ENCODE measurements at regions not wholly inside any gene's neighbourhood (a gene's known extent, or its start where the extent isn't known, plus 50 kb on each side); places are given as distances from the start of the nearest gene placed in this dataset.

- Histone ChIP-seq H3K36me3 (ENCODE audit: control insufficient read depth, insufficient read depth, low read length) (no peaks in the 10 kb centered on the region), H3K79me2 (ENCODE audit: control insufficient read depth, insufficient read depth, low read length) (no peaks in the 10 kb centered on the region), H3K27ac (ENCODE audit: insufficient read depth, low read length) (no peak overlapping the region), H3K27me3 (ENCODE audit: control insufficient read depth, insufficient read depth, low read length) (no peaks in the 10 kb centered on the region), H3K9me3 (ENCODE audit: control insufficient read depth, insufficient read depth, low read depth, low read length) (no peaks in the 10 kb centered on the region), H3K4me2 (ENCODE audit: extremely low read depth, insufficient read depth, low read length) (no peak overlapping the region), H3K4me3 (replicated peaks in 1 of 4; ENCODE audit: control extremely low read depth in 1 of 4, insufficient read depth in 1 of 4, low read depth in 3 of 4, low read length in 4 of 4) (no peak overlapping the region), H4K20me1 (ENCODE audit: control insufficient read depth, extremely low read depth, insufficient read depth, low read length) (no peaks in the 10 kb centered on the region), H3K9ac (ENCODE audit: insufficient read depth, low read length) (no peak overlapping the region), H2AFZ (ENCODE audit: low read length) (no peak overlapping the region), H3K4me1 (ENCODE audit: control insufficient read depth, extremely low read depth, insufficient read depth, low read length) (no peaks in the 10 kb centered on the region)
- TF ChIP-seq EZH2 (IDR thresholded peaks at IDR 0.05; ENCODE audit: low read length, missing control alignments), result no peak
- TF ChIP-seq CTCF (conservative IDR thresholded peaks at IDR 0.05 in 1 of 2, IDR thresholded peaks at IDR 0.05 in 1 of 2; ENCODE audit: low read depth in 1 of 2, low read length in 2 of 2), result no peak
- DNase-seq (ENCODE audit: low read depth in 2 of 2), result no peak
Observed at GRCh38 chr12:89821896-89822295, 113.3 kb upstream of the ATP2B1 start.

- no peaks in the 10 kb centered on the region for H3K9me3 ChIP-seq (ENCODE audit: control insufficient read depth, insufficient read depth, low read depth, low read length)
- no peak overlapping the region for H3K4me3 ChIP-seq (replicated peaks in 1 of 4; ENCODE audit: control extremely low read depth in 1 of 4, insufficient read depth in 1 of 4, low read depth in 3 of 4, low read length in 4 of 4)
- no peaks in the 10 kb centered on the region for H3K27me3 ChIP-seq (ENCODE audit: control insufficient read depth, insufficient read depth, low read length)
- no peak overlapping the region for H2AFZ ChIP-seq (ENCODE audit: low read length)
- H3K4me1 ChIP-seq (ENCODE audit: control insufficient read depth, extremely low read depth, insufficient read depth, low read length), result no peaks in the 10 kb centered on the region
- no peak overlapping the region for H3K4me2 ChIP-seq (ENCODE audit: extremely low read depth, insufficient read depth, low read length)
- no peaks in the 10 kb centered on the region for H4K20me1 ChIP-seq (ENCODE audit: control insufficient read depth, extremely low read depth, insufficient read depth, low read length)
- H3K36me3 ChIP-seq (ENCODE audit: control insufficient read depth, insufficient read depth, low read length), result no peaks in the 10 kb centered on the region
- DNase-seq (ENCODE audit: low read depth in 2 of 2), result peak in 1 of 2 donors; percentile 24
- TF ChIP-seq CTCF (conservative IDR thresholded peaks at IDR 0.05 in 1 of 2, IDR thresholded peaks at IDR 0.05 in 1 of 2; ENCODE audit: low read depth in 1 of 2, low read length in 2 of 2) (no peak), EZH2 (IDR thresholded peaks at IDR 0.05; ENCODE audit: low read length, missing control alignments) (no peak)
- H3K27ac ChIP-seq (ENCODE audit: insufficient read depth, low read length), result no peak overlapping the region
- no peak overlapping the region for H3K9ac ChIP-seq (ENCODE audit: insufficient read depth, low read length)
- H3K79me2 ChIP-seq (ENCODE audit: control insufficient read depth, insufficient read depth, low read length), result no peaks in the 10 kb centered on the region
Observed at GRCh38 chr12:89817501-89818226, 109.0 kb upstream of the ATP2B1 start.

GRCh38 chr12:89815225-89815624 lies 106.6 kb upstream of the ATP2B1 start:
- H3K27ac ChIP-seq (ENCODE audit: insufficient read depth, low read length), result no peak overlapping the region
- H3K4me1 ChIP-seq (ENCODE audit: control insufficient read depth, extremely low read depth, insufficient read depth, low read length), result no peaks in the 10 kb centered on the region
- H3K27me3 ChIP-seq (ENCODE audit: control insufficient read depth, insufficient read depth, low read length), result no peaks in the 10 kb centered on the region
- no peaks in the 10 kb centered on the region for H3K36me3 ChIP-seq (ENCODE audit: control insufficient read depth, insufficient read depth, low read length)
- no peaks in the 10 kb centered on the region for H4K20me1 ChIP-seq (ENCODE audit: control insufficient read depth, extremely low read depth, insufficient read depth, low read length)
- no peak for DNase-seq (ENCODE audit: low read depth in 2 of 2)
- no peak overlapping the region for H2AFZ ChIP-seq (ENCODE audit: low read length)
- H3K4me2 ChIP-seq (ENCODE audit: extremely low read depth, insufficient read depth, low read length), result no peak overlapping the region
- TF ChIP-seq EZH2 (IDR thresholded peaks at IDR 0.05; ENCODE audit: low read length, missing control alignments) (no peak), CTCF (conservative IDR thresholded peaks at IDR 0.05 in 1 of 2, IDR thresholded peaks at IDR 0.05 in 1 of 2; ENCODE audit: low read depth in 1 of 2, low read length in 2 of 2) (no peak)
- no peak overlapping the region for H3K4me3 ChIP-seq (replicated peaks in 1 of 4; ENCODE audit: control extremely low read depth in 1 of 4, insufficient read depth in 1 of 4, low read depth in 3 of 4, low read length in 4 of 4)
- no peaks in the 10 kb centered on the region for H3K9me3 ChIP-seq (ENCODE audit: control insufficient read depth, insufficient read depth, low read depth, low read length)
- H3K79me2 ChIP-seq (ENCODE audit: control insufficient read depth, insufficient read depth, low read length), result no peaks in the 10 kb centered on the region
- no peak overlapping the region for H3K9ac ChIP-seq (ENCODE audit: insufficient read depth, low read length)
